ENCODE measurements at regions not wholly inside any gene's neighbourhood (a gene's known extent, or its start where the extent isn't known, plus 50 kb on each side); places are given as distances from the start of the nearest gene placed in this dataset.

DNA sequence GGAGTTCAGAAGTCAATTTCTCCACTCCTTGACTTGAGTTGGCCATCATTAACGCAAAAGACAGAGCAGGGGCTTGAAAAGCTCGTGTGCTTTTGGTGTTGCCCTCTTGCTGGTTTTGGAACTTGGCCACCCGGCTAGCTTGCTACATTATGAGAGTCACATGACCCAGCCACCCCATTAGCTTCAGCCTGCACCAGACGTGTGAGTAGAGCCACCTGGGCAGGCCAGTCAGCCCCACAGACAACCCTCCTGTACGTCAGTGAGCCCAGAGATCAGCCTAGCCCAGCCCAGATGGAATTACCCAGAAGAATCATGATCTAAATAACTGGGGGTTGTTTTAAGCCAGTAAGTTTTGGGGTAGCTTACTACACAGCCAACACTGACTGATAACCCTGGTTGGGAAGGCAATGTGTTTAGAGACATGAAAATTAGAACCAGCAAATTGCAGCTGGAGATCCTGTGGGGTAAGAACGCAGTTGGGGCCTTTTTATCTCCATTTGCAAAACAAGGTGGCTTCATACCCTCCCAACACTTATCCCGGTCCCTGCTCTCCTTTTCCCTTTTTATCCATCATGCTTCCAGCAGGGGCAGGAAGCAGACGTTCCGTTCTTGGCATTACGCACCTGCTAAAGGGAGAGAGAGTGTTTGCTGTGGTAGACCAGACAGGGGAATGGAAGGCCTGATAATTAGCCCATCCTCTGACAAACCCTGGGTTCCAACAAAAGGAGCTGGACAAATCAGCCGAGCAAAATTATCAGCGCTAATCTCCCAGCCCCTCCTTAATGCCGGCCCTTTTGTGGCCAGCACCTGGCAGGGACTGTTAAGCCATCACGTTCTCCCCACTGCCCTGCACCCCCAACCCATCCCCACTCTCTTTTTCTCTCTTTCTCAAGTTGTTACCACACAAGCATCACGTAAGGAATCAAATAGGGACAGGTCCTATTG is 548.7 kb upstream of the CADM1 start:
- Mint-ChIP-seq H3K9me3 (ENCODE audit: low read depth) (peaks cover 2% of the 10 kb centered on the region), H3K4me3 (ENCODE audit: low read depth) (no peak overlapping the region), H3K27me3 (peaks cover 46% of the 10 kb centered on the region), H3K27ac (no peak overlapping the region), H3K4me1 (ENCODE audit: low read depth) (peaks cover 11% of the 10 kb centered on the region), H3K36me3 (ENCODE audit: insufficient read depth) (no peaks in the 10 kb centered on the region)
- no peak for TF ChIP-seq CTCF (IDR thresholded peaks at IDR 0.05; ENCODE audit: unreplicated experiment)
- no peak for DNase-seq (ENCODE audit: low spot score, unreplicated experiment)

DNA sequence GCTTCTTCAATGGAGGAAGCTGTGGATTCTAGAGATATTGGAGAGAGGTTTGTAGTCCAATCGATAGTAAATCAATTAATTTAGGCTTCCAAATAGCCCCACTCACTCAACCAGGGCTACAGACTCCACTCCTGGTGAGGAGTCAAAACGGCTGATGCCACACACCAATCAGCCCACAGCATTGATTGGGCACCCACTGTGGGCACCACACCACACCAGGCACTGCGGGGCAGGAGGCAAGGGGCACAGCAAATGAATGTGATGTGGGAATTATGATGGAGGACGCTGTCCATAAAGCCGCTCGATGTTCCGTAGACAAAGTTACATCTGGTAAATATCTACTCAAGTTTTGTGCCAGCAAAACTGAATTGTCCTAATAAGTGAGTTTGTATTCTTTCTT is 547.3 kb upstream of the CADM1 start:
- Mint-ChIP-seq H3K27ac (no peak overlapping the region), H3K36me3 (ENCODE audit: insufficient read depth) (no peaks in the 10 kb centered on the region), H3K9me3 (ENCODE audit: low read depth) (peaks cover 2% of the 10 kb centered on the region), H3K4me1 (ENCODE audit: low read depth) (peaks cover 11% of the 10 kb centered on the region), H3K4me3 (ENCODE audit: low read depth) (no peak overlapping the region), H3K27me3 (peaks cover 47% of the 10 kb centered on the region)
- TF ChIP-seq CTCF (IDR thresholded peaks at IDR 0.05; ENCODE audit: unreplicated experiment), result no peak
- DNase-seq (ENCODE audit: low spot score, unreplicated experiment), result no peak

DNA sequence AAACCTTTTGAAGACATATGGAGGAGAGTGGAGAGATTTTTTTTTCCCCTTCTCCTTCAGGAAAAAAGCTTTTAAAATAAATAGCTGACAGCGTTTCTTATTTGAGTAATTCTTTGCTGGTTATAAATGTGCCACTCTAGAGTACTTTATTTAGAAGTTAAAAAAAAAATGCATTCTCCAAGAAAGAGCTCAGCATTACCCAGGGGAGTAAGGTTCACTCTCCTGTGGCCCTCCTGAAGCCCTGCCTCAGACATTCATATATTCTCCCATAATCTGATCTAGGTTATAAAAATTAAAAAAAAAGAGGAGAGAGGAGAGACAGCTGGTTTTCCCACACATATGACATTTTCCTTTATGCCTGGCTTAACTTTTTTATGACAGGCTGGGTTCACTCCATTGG is 545.2 kb upstream of the CADM1 start:
- H3K4me3 Mint-ChIP-seq (ENCODE audit: low read depth), result no peak overlapping the region
- no peak overlapping the region for H3K27ac Mint-ChIP-seq
- peaks cover 14% of the 10 kb centered on the region for H3K4me1 Mint-ChIP-seq (ENCODE audit: low read depth)
- peaks cover 2% of the 10 kb centered on the region for H3K9me3 Mint-ChIP-seq (ENCODE audit: low read depth)
- H3K36me3 Mint-ChIP-seq (ENCODE audit: insufficient read depth), result no peaks in the 10 kb centered on the region
- no peak for TF ChIP-seq CTCF (IDR thresholded peaks at IDR 0.05; ENCODE audit: unreplicated experiment)
- peaks cover 56% of the 10 kb centered on the region for H3K27me3 Mint-ChIP-seq
- DNase-seq (ENCODE audit: low spot score, unreplicated experiment), result no peak

GRCh38 chr11:116046127-116046526 is 541.9 kb upstream of the CADM1 start:
- peaks cover 7% of the 10 kb centered on the region for H3K4me1 Mint-ChIP-seq (ENCODE audit: low read depth)
- H3K27ac Mint-ChIP-seq, result no peak overlapping the region
- no peak for TF ChIP-seq CTCF (IDR thresholded peaks at IDR 0.05; ENCODE audit: unreplicated experiment)
- no peak overlapping the region for H3K4me3 Mint-ChIP-seq (ENCODE audit: low read depth)
- no peaks in the 10 kb centered on the region for H3K9me3 Mint-ChIP-seq (ENCODE audit: low read depth)
- no peaks in the 10 kb centered on the region for H3K36me3 Mint-ChIP-seq (ENCODE audit: insufficient read depth)
- peaks cover 40% of the 10 kb centered on the region for H3K27me3 Mint-ChIP-seq
- DNase-seq (ENCODE audit: low spot score, unreplicated experiment), result no peak

DNA sequence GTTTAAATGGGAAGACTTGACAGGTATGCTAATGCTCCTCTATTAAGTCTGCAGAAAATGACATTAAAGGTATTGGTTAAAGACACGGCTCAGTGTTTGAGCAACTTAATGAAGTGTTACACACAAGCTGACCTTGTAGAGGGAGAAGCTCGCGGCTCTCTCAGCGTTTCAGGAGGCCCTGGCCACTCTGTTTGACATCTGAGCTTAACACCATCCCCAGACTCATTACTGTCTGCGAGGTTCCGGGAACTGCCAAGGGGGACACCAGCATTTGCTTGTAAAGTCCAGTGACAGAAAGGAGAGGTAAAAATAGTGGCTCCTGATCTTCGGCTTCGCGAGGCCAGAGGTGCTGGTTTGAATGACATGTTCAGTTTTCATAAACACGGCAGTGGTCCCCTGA is 540.7 kb upstream of the CADM1 start:
- TF ChIP-seq CTCF (IDR thresholded peaks at IDR 0.05; ENCODE audit: unreplicated experiment), result no peak
- Mint-ChIP-seq H3K27ac (no peak overlapping the region), H3K9me3 (ENCODE audit: low read depth) (no peaks in the 10 kb centered on the region), H3K4me3 (ENCODE audit: low read depth) (no peak overlapping the region), H3K36me3 (ENCODE audit: insufficient read depth) (no peaks in the 10 kb centered on the region), H3K27me3 (peaks cover 39% of the 10 kb centered on the region), H3K4me1 (ENCODE audit: low read depth) (peaks cover 5% of the 10 kb centered on the region)
- no peak for DNase-seq (ENCODE audit: low spot score, unreplicated experiment)

Measured in progenitor cell of endocrine pancreas (in vitro differentiated cells).